HG03342 (cell line): ENCODE measurements at regions not wholly inside any gene's neighbourhood (a gene's known extent, or its start where the extent isn't known, plus 50 kb on each side); places are given as distances from the start of the nearest gene placed in this dataset.
"Not testable (repeated sequence)": the region's sequence is repeated elsewhere in the genome, so short reads cannot be mapped to it uniquely, and the experiment has no call there.

ENCODE experiments used
- ATAC-seq: cut with Tn5 transposase; IDR thresholded peaks from one replicate; pipeline ENCODE4 v1.9.1; 2021; ENCODE audit warnings: mild to moderate bottlenecking, moderate library complexity; ENCODE audit not compliant: unreplicated experiment

- ATAC-seq: no peak
These were observed 1300.1 kb upstream of the ALCAM start for GRCh38 chr3:104066658-104067057.

GRCh38 chr3:104069114-104069513, 1297.6 kb upstream of the ALCAM start:
- no peak for ATAC-seq

- no peak for ATAC-seq
These were observed 1295.8 kb upstream of the ALCAM start for GRCh38 chr3:104070906-104071305.

- ATAC-seq: no peak
These were observed 1286.6 kb upstream of the ALCAM start for GRCh38 chr3:104080088-104080626.

GRCh38 chr3:104088738-104089137, 1278.0 kb upstream of the ALCAM start:
- ATAC-seq: no peak

GRCh38 chr3:104089987-104090386, 1276.7 kb upstream of the ALCAM start:
- not testable (repeated sequence) for ATAC-seq

- ATAC-seq: no peak
These were observed 1265.0 kb upstream of the ALCAM start for GRCh38 chr3:104101736-104102135.

- peak; percentile 93 for ATAC-seq
These were observed 1264.3 kb upstream of the ALCAM start for GRCh38 chr3:104102386-104102785.

- ATAC-seq: no peak
These were observed 1260.4 kb upstream of the ALCAM start for GRCh38 chr3:104106276-104106675.

- ATAC-seq: no peak
These were observed 1258.2 kb upstream of the ALCAM start for GRCh38 chr3:104108522-104108921.

- ATAC-seq: no peak
These were observed 1240.2 kb upstream of the ALCAM start for GRCh38 chr3:104126463-104126862.

GRCh38 chr3:104126864-104127553, 1239.7 kb upstream of the ALCAM start:
- no peak for ATAC-seq

- ATAC-seq: no peak
These were observed 1238.9 kb upstream of the ALCAM start for GRCh38 chr3:104127830-104128229.

GRCh38 chr3:104132566-104133403, 1233.9 kb upstream of the ALCAM start:
- ATAC-seq: no peak

- no peak for ATAC-seq
These were observed 1233.1 kb upstream of the ALCAM start for GRCh38 chr3:104133630-104134029.

- ATAC-seq: no peak
These were observed 1229.6 kb upstream of the ALCAM start for GRCh38 chr3:104137116-104137515.

GRCh38 chr3:104145164-104145563, 1221.5 kb upstream of the ALCAM start:
- ATAC-seq: no peak

- no peak for ATAC-seq
These were observed 1217.6 kb upstream of the ALCAM start for GRCh38 chr3:104149154-104149553.

GRCh38 chr3:104150724-104151123, 1216.0 kb upstream of the ALCAM start:
- ATAC-seq: no peak

GRCh38 chr3:104154896-104155295, 1211.8 kb upstream of the ALCAM start:
- no peak for ATAC-seq

GRCh38 chr3:104165866-104166265, 1200.8 kb upstream of the ALCAM start:
- no peak for ATAC-seq

- ATAC-seq: no peak
These were observed 1198.3 kb upstream of the ALCAM start for GRCh38 chr3:104168386-104168785.
